KMS-11 (cell line): ENCODE measurements at regions not wholly inside any gene's neighbourhood (a gene's known extent, or its start where the extent isn't known, plus 50 kb on each side); places are given as distances from the start of the nearest gene placed in this dataset.

ENCODE experiments used
- H2AFZ ChIP-seq: fragments of 200-600 bp; sonication (generic); 2 replicates; pipeline ENCODE4 v1.6.1; 2016; ENCODE audit warnings: antibody characterized with exemption, mixed run types, low read depth
- H3K27ac ChIP-seq: fragments of 200-600 bp; sonication (generic); 2 replicates; pipeline ENCODE4 v1.6.1; 2016; ENCODE audit warnings: mild to moderate bottlenecking, mixed run types
- H3K27me3 ChIP-seq: fragments of 200-600 bp; sonication (generic); 2 replicates; pipeline ENCODE4 v1.6.1; 2017; ENCODE audit warnings: mild to moderate bottlenecking, low read depth, mixed run types, moderate library complexity; ENCODE audit not compliant: insufficient read depth
- H3K36me3 ChIP-seq: fragments of 200-600 bp; sonication (generic); 2 replicates; pipeline ENCODE4 v1.6.1; 2017; ENCODE audit warnings: mild to moderate bottlenecking, mixed run types; ENCODE audit not compliant: insufficient read depth
- H3K4me1 ChIP-seq: fragments of 200-600 bp; sonication (generic); 2 replicates; pipeline ENCODE4 v1.6.1; 2016; ENCODE audit warnings: mild to moderate bottlenecking, low read depth, mixed run types; ENCODE audit not compliant: poor library complexity, severe bottlenecking
- H3K4me2 ChIP-seq: fragments of 200-600 bp; sonication (generic); 2 replicates; pipeline ENCODE4 v1.7.0; 2016; ENCODE audit warnings: mild to moderate bottlenecking, mixed run types
- H3K4me3 ChIP-seq: fragments of 200-600 bp; sonication (generic); IDR thresholded peaks from 2 replicates; pipeline ENCODE4 v1.6.1; 2017; ENCODE audit warnings: low read depth, low read length, mixed read lengths; ENCODE audit not compliant: insufficient read depth
- H3K79me2 ChIP-seq: fragments of 200-600 bp; sonication (generic); 2 replicates; pipeline ENCODE4 v1.6.1; 2016; ENCODE audit warnings: low read depth, mixed run types; ENCODE audit not compliant: insufficient read depth
- H3K9ac ChIP-seq: fragments of 200-600 bp; sonication (generic); 2 replicates; pipeline ENCODE4 v1.6.1; 2016; ENCODE audit warnings: mild to moderate bottlenecking, mixed run types
- H4K20me1 ChIP-seq: fragments of 200-600 bp; sonication (generic); 2 replicates; pipeline ENCODE4 v1.6.1; 2016; ENCODE audit warnings: mild to moderate bottlenecking, mixed run types; ENCODE audit not compliant: insufficient read depth
- CTCF ChIP-seq: fragments of 200-600 bp; sonication (generic); conservative IDR thresholded peaks from 2 replicates; pipeline ENCODE4 v1.6.1; 2017; ENCODE audit warnings: low read depth, mild to moderate bottlenecking, antibody characterized with exemption, low read length, moderate library complexity, mixed read lengths

- Histone ChIP-seq H2AFZ (no peak overlapping the region), H3K4me3 (no peak overlapping the region), H3K9ac (no peak overlapping the region), H3K27me3 (no peaks in the 10 kb centered on the region), H3K4me1 (no peaks in the 10 kb centered on the region), H3K4me2 (no peak overlapping the region), H3K27ac (no peak overlapping the region), H3K79me2 (no peaks in the 10 kb centered on the region), H4K20me1 (no peaks in the 10 kb centered on the region), H3K36me3 (no peaks in the 10 kb centered on the region)
- TF ChIP-seq CTCF = no peak
These were observed 176.0 kb downstream of the PLPP3 start for GRCh38 chr1:56403321-56403720.

GRCh38 chr1:56401191-56401590 is 178.2 kb downstream of the PLPP3 start:
- no peak overlapping the region for H3K9ac ChIP-seq
- no peaks in the 10 kb centered on the region for H3K4me1 ChIP-seq
- H4K20me1 ChIP-seq = no peaks in the 10 kb centered on the region
- H2AFZ ChIP-seq = no peak overlapping the region
- no peaks in the 10 kb centered on the region for H3K36me3 ChIP-seq
- no peak overlapping the region for H3K4me2 ChIP-seq
- H3K27ac ChIP-seq = no peak overlapping the region
- no peaks in the 10 kb centered on the region for H3K79me2 ChIP-seq
- H3K4me3 ChIP-seq = no peak overlapping the region
- no peak for TF ChIP-seq CTCF
- H3K27me3 ChIP-seq = no peaks in the 10 kb centered on the region

GRCh38 chr1:56400526-56400925 is 178.8 kb downstream of the PLPP3 start:
- Histone ChIP-seq H3K79me2 (no peaks in the 10 kb centered on the region), H3K4me2 (no peak overlapping the region), H3K4me3 (no peak overlapping the region)

GRCh38 chr1:56399795-56400194 is 179.6 kb downstream of the PLPP3 start:
- Histone ChIP-seq H3K27ac (no peak overlapping the region), H2AFZ (no peak overlapping the region), H3K4me1 (no peaks in the 10 kb centered on the region), H3K9ac (no peak overlapping the region), H3K4me3 (no peak overlapping the region), H4K20me1 (no peaks in the 10 kb centered on the region), H3K4me2 (no peak overlapping the region), H3K36me3 (no peaks in the 10 kb centered on the region), H3K27me3 (no peaks in the 10 kb centered on the region), H3K79me2 (no peaks in the 10 kb centered on the region)
- no peak for TF ChIP-seq CTCF

More at GRCh38 chr1:56400526-56400925, 178.8 kb downstream of the PLPP3 start:
- no peak overlapping the region for H2AFZ ChIP-seq
- no peak overlapping the region for H3K27ac ChIP-seq
- no peak overlapping the region for H3K9ac ChIP-seq
- no peaks in the 10 kb centered on the region for H3K4me1 ChIP-seq
- no peaks in the 10 kb centered on the region for H3K27me3 ChIP-seq
- no peaks in the 10 kb centered on the region for H3K36me3 ChIP-seq
- TF ChIP-seq CTCF = no peak
- no peaks in the 10 kb centered on the region for H4K20me1 ChIP-seq
